ENCODE measurements at regions not wholly inside any gene's neighbourhood (a gene's known extent, or its start where the extent isn't known, plus 50 kb on each side); places are given as distances from the start of the nearest gene placed in this dataset.

DNA sequence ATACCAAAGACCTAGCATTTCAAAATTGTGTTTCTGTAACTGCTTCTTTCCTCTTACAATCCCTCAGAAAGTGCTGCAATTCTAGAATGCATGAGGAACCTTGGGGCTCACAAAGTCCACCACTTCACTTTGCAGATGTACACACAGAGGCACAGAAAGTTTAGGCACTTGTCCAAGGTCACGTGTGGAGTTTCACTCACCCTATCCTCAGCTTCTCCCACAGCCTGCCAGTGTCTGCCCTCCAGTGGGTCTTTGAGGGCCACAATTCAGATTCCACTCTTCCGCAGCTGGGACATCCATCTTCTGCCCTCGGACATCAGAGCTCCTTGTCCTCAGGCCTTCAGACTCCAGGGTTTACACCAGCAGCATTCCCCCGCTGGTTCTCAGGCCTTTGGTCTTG is 210.5 kb upstream of the SERP2 start:
- TF ChIP-seq CTCF (IDR thresholded peaks at IDR 0.05; ENCODE audit: insufficient read depth, low read length, missing control alignments) = no peak
- CTCF ChIA-PET = no interaction called here
- POLR2A ChIA-PET = no interaction called here

GRCh38 chr13:44165221-44165888 is 208.3 kb upstream of the SERP2 start:
- no peak for TF ChIP-seq CTCF (IDR thresholded peaks at IDR 0.05; ENCODE audit: insufficient read depth, low read length, missing control alignments)

More for the DNA sequence above, 210.5 kb upstream of the SERP2 start:
- H3K4me3 ChIP-seq (ENCODE audit: low read depth, low read length) = no peak overlapping the region
- DNase-seq (ENCODE audit: low read depth, low spot score) = no peak

DNA sequence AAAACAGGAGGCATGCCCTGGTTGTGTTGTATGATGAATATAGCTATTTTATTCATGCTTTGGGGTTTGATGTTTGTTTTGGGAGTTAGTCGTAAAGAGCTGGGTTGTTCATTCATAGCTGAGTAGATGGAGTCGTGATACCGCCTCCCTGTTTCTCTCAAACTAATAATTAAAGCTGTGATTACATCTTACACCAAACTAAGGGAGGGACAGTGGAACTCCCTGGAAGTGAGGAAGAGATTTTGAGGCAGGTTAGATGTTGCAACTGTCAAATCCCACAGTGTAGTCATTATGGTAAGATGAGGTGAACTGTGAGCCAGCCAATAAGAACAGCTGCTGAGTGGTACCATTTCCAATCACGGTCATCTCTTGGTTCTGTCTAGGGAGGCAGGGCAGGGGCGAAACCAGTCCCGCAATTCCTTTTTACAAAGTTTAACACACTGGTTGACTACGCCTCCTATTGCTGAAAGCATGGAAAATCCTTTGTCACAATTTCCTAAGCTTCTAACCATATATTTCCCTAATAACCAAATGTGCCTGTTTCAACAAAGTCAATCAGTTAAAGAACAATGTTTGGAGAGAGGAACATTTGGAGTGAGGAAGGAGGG is 207.6 kb upstream of the SERP2 start:
- TF ChIP-seq CTCF (IDR thresholded peaks at IDR 0.05; ENCODE audit: insufficient read depth, low read length, missing control alignments) = no peak
- CTCF ChIA-PET = interaction anchor here (1.4 to 2.4 kb wide), 2 partner anchors 25 to 118 kb away, joined by 4 to 12 read pairs; no protein-coding TSS in a partner anchor
- no peak overlapping the region for H3K4me3 ChIP-seq (ENCODE audit: low read depth, low read length)
- no peak for DNase-seq (ENCODE audit: low read depth, low spot score)
- POLR2A ChIA-PET = no interaction called here

More at GRCh38 chr13:44165221-44165888, 208.3 kb upstream of the SERP2 start:
- ChIA-PET POLR2A (no interaction called here), CTCF (interaction anchor here (2.4 kb wide), 1 partner anchor 25 kb away, joined by 12 read pairs; no protein-coding TSS in a partner anchor)
- no peak for DNase-seq (ENCODE audit: low read depth, low spot score)
- no peak overlapping the region for H3K4me3 ChIP-seq (ENCODE audit: low read depth, low read length)

DNA sequence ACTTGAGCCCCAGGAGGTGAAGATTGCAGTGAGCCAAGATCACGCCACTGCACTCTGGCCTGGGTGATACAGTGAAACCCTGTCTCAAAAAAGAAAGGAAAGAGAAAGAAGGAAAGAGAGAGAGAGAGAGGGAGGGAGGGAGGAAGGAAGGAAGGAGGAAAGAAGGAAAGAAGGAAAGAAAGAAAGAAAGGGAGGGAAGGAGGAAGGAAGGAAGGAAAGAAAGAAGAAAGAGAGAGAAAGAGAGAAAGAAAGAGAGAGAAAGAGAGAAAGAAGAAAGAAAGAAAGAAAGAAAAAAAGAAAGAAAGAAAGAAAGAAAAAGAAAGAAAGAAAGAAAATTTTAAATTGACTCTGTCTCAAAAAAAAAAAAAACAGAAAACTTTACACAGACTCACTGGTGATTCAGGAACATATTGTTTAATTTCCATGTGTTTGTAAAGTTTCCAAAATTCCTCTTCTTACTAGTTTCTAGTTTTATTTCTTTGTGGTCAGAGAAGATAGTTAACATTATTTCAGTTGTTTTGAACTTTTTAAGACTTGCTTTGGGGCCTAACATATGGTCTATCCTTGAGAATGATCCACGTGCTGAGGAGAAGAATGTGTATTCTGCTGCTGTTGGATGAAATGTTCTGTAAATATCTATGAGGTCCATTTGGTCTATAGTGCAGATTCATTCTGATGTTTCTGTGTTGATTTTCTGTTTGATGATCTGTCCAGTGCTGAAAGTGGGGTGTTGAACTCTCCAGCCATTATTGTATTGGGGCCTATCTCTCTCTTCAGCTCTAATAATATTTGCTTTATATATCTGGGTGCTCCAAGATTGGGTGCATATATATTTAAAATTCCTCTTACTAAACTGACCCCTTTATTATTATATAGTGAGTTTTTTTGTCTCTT is 204.4 kb upstream of the SERP2 start:
- no peak for DNase-seq (ENCODE audit: low read depth, low spot score)
- POLR2A ChIA-PET = no interaction called here
- CTCF ChIA-PET = no interaction called here
- TF ChIP-seq CTCF (IDR thresholded peaks at IDR 0.05; ENCODE audit: insufficient read depth, low read length, missing control alignments) = no peak
- no peak overlapping the region for H3K4me3 ChIP-seq (ENCODE audit: low read depth, low read length)

GRCh38 chr13:44170731-44171130 is 202.9 kb upstream of the SERP2 start:
- no peak for TF ChIP-seq CTCF (IDR thresholded peaks at IDR 0.05; ENCODE audit: insufficient read depth, low read length, missing control alignments)
- no peak for DNase-seq (ENCODE audit: low read depth, low spot score)
- POLR2A ChIA-PET = no interaction called here
- no peak overlapping the region for H3K4me3 ChIP-seq (ENCODE audit: low read depth, low read length)
- CTCF ChIA-PET = no interaction called here

DNA sequence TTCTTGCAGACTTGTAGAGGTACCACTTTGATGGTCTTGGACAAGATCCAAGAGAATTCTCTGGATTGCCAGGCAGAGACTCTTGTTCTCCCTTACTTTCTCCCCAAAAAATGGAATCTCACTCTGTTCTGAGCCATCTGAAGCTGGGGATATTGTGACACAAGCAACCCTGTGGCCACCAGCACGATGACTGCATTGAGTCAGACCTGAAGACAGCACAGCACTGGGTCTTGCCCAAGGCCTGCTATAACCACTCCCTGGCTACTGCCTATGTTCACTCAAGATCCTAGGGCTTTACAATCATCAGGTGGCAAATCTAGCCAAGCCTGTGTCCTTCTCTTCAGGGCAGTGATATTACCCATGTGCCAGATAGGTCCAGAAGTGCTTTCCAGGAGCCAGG is 202.5 kb upstream of the SERP2 start:
- POLR2A ChIA-PET = no interaction called here
- no peak for TF ChIP-seq CTCF (IDR thresholded peaks at IDR 0.05; ENCODE audit: insufficient read depth, low read length, missing control alignments)
- no peak overlapping the region for H3K4me3 ChIP-seq (ENCODE audit: low read depth, low read length)
- CTCF ChIA-PET = no interaction called here
- no peak for DNase-seq (ENCODE audit: low read depth, low spot score)

Measured in AG04449 (cell line).